ENCODE measurements at regions not wholly inside any gene's neighbourhood (a gene's known extent, or its start where the extent isn't known, plus 50 kb on each side); places are given as distances from the start of the nearest gene placed in this dataset.

DNA sequence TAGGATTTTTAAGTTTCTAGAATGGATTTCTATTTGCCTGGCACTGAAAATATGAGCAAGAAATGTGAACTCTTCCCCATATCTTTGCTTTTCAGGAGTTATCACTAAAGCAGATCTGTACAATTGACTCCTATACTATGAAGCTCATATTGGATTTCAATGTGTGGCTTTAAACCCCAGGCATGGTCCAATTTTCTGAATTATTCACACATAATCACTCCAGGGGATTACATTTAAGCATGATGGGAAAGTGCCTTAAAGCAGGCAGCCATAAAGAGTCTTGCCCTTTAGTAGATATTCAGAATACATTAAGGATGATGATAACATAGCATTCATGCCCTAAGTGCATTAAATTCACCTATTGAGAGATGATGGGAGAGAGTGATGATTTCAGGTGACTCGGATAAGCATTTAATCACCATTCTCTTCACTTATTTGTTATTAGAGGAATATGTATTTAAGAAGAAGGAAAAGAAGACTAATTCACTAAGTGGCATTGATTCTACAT lies 331.8 kb upstream of the ROBO1 start:
- DNase-seq: no peak
- H3K27ac ChIP-seq (ENCODE audit: low read length): no peak overlapping the region

DNA sequence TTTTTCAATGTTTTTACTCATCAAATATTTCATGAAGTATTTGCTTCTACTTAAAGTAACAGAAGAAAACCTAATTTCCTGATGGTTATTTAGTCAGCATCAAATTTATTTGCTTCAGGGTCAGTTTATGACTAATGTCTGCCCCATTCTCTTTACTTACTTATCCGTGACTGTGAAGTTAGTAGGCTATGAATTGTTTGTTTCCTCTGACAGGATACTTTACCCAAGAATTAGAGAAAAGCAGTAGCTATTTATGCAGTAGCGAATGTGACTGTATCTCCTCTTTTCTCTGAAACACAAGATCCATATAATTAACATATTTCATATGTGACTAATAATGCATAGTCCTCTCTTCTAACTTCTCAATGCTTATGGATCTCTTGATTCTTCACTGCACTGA lies 329.9 kb upstream of the ROBO1 start:
- ATAC-seq: no peak

More for the DNA sequence above, 331.8 kb upstream of the ROBO1 start:
- Histone ChIP-seq H3K9me3 (ENCODE audit: control insufficient read depth, low read length) (no peaks in the 10 kb centered on the region), H3K27me3 (ENCODE audit: control insufficient read depth, insufficient read depth) (no peaks in the 10 kb centered on the region), H3K4me3 (ENCODE audit: low read length) (no peak overlapping the region), H3K4me1 (ENCODE audit: control insufficient read depth, insufficient read depth, low read length) (no peaks in the 10 kb centered on the region)
- ATAC-seq: no peak
- intact Hi-C loops (cut with DNase I): no loop called here
- WGBS: 95% methylated on average over 1 of the region's 1 CpG

DNA sequence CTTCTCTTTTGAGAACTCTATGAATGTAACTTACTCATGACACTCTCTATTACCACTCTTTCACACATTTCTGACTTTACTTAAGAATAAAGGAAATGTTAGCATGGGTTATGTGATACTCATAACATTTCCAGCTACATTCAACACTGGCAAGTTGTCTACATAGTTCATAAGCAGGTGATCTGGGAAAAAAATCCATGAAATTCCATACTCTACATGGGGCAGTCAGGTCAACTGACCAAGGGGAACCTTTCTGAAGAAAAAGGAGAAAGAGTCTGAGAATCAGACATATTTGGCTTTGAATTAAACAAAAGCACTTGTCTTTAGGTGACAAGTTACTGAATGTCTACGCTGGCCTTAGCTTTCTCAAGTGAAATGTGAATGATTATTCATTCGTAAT lies 329.1 kb upstream of the ROBO1 start:
- no peaks in the 10 kb centered on the region for H3K4me1 ChIP-seq (ENCODE audit: control insufficient read depth, insufficient read depth, low read length)
- ATAC-seq: no peak
- no peak overlapping the region for H3K27ac ChIP-seq (ENCODE audit: low read length)
- H3K4me3 ChIP-seq (ENCODE audit: low read length): no peak overlapping the region
- 81% methylated on average over 2 of the region's 2 CpGs for WGBS
- intact Hi-C loops (cut with DNase I): no loop called here
- no peaks in the 10 kb centered on the region for H3K9me3 ChIP-seq (ENCODE audit: control insufficient read depth, low read length)
- no peaks in the 10 kb centered on the region for H3K27me3 ChIP-seq (ENCODE audit: control insufficient read depth, insufficient read depth)
- no peak for DNase-seq

More for the DNA sequence above, 329.9 kb upstream of the ROBO1 start:
- DNase-seq: no peak
- intact Hi-C loops (cut with DNase I): no loop called here
- 80% methylated on average over 2 of the region's 2 CpGs for WGBS
- Histone ChIP-seq H3K9me3 (ENCODE audit: control insufficient read depth, low read length) (no peaks in the 10 kb centered on the region), H3K4me1 (ENCODE audit: control insufficient read depth, insufficient read depth, low read length) (no peaks in the 10 kb centered on the region), H3K27me3 (ENCODE audit: control insufficient read depth, insufficient read depth) (no peaks in the 10 kb centered on the region), H3K27ac (ENCODE audit: low read length) (no peak overlapping the region), H3K4me3 (ENCODE audit: low read length) (no peak overlapping the region)

DNA sequence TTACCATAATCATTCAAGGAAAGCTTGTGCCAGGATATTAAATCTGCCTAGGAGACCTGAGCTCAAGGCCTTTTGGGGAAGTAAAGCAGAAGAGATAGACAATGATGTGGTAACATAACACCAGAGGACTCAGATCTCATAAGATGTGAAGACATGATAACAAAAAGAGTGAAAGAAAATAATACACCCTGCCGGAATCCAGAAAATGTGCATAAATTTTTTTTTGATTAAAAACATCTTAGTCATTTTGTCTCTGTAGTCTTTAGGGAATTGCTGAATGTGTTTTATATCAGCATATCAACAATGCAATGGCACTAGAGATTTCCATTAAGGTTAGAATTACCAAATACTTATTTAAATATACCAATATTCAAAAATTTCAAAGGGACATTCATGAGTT lies 326.8 kb upstream of the ROBO1 start:
- ATAC-seq (no peak), DNase-seq (no peak)
- Histone ChIP-seq H3K27ac (ENCODE audit: low read length) (no peak overlapping the region), H3K9me3 (ENCODE audit: control insufficient read depth, low read length) (no peaks in the 10 kb centered on the region), H3K4me3 (ENCODE audit: low read length) (no peak overlapping the region), H3K4me1 (ENCODE audit: control insufficient read depth, insufficient read depth, low read length) (no peaks in the 10 kb centered on the region), H3K27me3 (ENCODE audit: control insufficient read depth, insufficient read depth) (no peaks in the 10 kb centered on the region)
- WGBS: 77% methylated on average over 1 of the region's 1 CpG
- intact Hi-C loops (cut with DNase I): no loop called here

DNA sequence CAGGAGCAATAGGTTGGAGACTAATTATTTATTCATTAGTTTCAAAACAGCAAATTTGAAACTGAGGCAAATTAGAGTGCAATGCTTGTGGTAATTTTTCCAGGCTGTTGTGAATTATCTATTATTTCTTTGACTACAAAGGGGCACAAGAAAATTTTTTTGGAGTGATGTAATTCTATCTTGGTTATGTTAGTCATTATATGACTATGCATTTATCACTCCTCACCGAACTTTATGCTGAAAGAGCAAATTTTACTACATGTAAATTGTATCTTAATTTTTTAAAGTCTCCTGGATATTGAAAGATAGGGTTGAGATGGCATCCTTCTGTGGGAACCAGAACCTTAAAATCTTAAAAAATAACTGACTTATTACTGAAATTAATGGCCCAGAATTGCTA lies 320.0 kb upstream of the ROBO1 start:
- Histone ChIP-seq H3K27ac (ENCODE audit: low read length) (no peak overlapping the region), H3K4me1 (ENCODE audit: control insufficient read depth, insufficient read depth, low read length) (no peaks in the 10 kb centered on the region), H3K27me3 (ENCODE audit: control insufficient read depth, insufficient read depth) (no peaks in the 10 kb centered on the region), H3K4me3 (ENCODE audit: low read length) (no peak overlapping the region), H3K9me3 (ENCODE audit: control insufficient read depth, low read length) (no peaks in the 10 kb centered on the region)
- 22% methylated on average over 1 of the region's 1 CpG for WGBS
- no peak for ATAC-seq
- intact Hi-C loops (cut with DNase I): no loop called here
- DNase-seq: no peak

DNA sequence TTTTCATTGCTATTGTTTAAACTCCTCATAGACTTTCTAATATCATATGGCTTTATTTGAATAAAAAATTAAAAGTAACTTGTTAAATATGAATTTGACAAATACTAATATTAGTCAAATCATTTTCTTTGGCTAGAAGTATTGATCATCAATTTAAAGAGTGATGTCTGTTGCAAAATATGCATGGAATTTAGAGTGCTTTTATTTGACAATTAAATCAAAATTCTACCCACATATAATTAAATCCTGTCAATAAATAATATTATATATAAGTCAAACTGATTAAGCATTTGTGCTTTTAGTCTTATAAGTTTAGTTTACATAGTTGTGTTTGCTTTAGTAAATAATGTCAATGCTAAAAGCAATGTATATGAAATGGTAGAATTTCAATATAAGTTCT lies 318.6 kb upstream of the ROBO1 start:
- intact Hi-C loops (cut with DNase I): no loop called here
- Histone ChIP-seq H3K27ac (ENCODE audit: low read length) (no peak overlapping the region), H3K27me3 (ENCODE audit: control insufficient read depth, insufficient read depth) (no peaks in the 10 kb centered on the region), H3K4me3 (ENCODE audit: low read length) (no peak overlapping the region), H3K9me3 (ENCODE audit: control insufficient read depth, low read length) (no peaks in the 10 kb centered on the region), H3K4me1 (ENCODE audit: control insufficient read depth, insufficient read depth, low read length) (no peaks in the 10 kb centered on the region)
- ATAC-seq (no peak), DNase-seq (no peak)

DNA sequence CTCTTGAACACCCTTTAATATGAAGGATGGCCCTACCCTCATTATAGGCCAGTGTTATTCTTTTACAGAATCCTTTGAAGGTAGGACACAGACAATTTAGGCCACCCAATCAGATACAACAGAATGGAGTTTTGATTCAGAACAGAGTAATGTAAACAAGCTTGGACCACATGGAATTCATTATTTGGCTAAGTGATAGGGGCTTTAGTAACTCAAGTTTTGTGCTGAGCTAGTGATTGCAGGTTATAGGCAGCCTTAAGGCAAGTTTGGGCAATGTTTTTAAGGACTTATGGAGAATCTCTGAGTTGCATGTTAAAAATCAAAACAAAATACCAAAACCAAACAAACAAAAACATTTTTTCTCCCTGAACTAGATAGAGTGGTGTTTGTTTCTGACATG lies 312.1 kb upstream of the ROBO1 start:
- ATAC-seq: no peak
- DNase-seq: no peak
- Histone ChIP-seq H3K4me3 (ENCODE audit: low read length) (no peak overlapping the region), H3K9me3 (ENCODE audit: control insufficient read depth, low read length) (no peaks in the 10 kb centered on the region), H3K27me3 (ENCODE audit: control insufficient read depth, insufficient read depth) (no peaks in the 10 kb centered on the region), H3K4me1 (ENCODE audit: control insufficient read depth, insufficient read depth, low read length) (no peaks in the 10 kb centered on the region), H3K27ac (ENCODE audit: low read length) (no peak overlapping the region)
- intact Hi-C loops (cut with DNase I): no loop called here

DNA sequence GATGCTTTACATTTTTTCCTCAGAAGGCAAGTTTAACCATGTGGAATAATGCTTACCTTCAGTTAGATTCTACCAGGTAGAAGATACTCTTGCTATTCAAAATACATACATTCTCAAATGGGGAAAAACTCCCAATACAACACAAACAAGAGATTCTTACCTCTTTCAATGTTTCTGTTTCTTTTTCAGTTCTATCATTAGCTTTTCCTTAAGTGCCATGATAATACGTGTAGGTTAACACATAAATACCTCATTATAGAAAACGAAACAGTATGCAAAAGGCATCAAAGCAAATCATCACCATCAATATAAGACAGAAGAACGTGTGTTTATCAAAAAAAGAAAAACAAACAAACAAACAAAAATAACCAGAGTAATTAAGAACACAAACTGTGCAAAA lies 300.7 kb upstream of the ROBO1 start:
- no peak overlapping the region for H3K27ac ChIP-seq (ENCODE audit: low read length)
- ATAC-seq (no peak), DNase-seq (no peak)
- no peak overlapping the region for H3K4me3 ChIP-seq (ENCODE audit: low read length)
- 52% methylated on average over 3 of the region's 3 CpGs for WGBS
- no peaks in the 10 kb centered on the region for H3K27me3 ChIP-seq (ENCODE audit: control insufficient read depth, insufficient read depth)
- intact Hi-C loops (cut with DNase I): loop anchor here in 1 of 4 donors (5.0 kb wide), 1 partner anchor 256 kb away; no protein-coding TSS in a partner anchor
- H3K9me3 ChIP-seq (ENCODE audit: control insufficient read depth, low read length): no peaks in the 10 kb centered on the region
- no peaks in the 10 kb centered on the region for H3K4me1 ChIP-seq (ENCODE audit: control insufficient read depth, insufficient read depth, low read length)

DNA sequence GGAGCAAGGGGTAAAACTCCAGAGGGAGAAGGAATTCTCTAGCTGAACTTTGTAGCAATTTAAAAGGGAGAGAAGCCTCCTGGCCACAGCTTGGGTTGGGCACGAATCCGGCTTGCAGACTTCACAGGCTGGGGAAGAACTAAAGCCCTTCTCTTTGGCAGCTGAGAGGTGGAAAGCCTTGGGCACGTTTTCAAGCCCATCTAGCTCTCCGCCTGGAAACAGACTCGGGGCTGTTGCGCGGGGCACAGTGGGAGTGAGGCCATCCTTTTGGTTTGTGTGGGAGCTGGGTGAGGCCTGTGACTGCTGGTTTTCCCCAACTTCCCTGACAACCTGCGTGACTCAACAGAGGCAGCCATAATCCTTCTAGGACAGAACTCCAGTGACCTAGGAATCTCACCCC lies 295.7 kb upstream of the ROBO1 start:
- Histone ChIP-seq H3K4me1 (ENCODE audit: control insufficient read depth, insufficient read depth, low read length) (no peaks in the 10 kb centered on the region), H3K27ac (ENCODE audit: low read length) (no peak overlapping the region), H3K9me3 (ENCODE audit: control insufficient read depth, low read length) (no peaks in the 10 kb centered on the region), H3K27me3 (ENCODE audit: control insufficient read depth, insufficient read depth) (no peaks in the 10 kb centered on the region), H3K4me3 (ENCODE audit: low read length) (no peak overlapping the region)
- ATAC-seq (no peak), DNase-seq (no peak)
- intact Hi-C loops (cut with DNase I): no loop called here
- 90% methylated on average over 8 of the region's 8 CpGs for WGBS

DNA sequence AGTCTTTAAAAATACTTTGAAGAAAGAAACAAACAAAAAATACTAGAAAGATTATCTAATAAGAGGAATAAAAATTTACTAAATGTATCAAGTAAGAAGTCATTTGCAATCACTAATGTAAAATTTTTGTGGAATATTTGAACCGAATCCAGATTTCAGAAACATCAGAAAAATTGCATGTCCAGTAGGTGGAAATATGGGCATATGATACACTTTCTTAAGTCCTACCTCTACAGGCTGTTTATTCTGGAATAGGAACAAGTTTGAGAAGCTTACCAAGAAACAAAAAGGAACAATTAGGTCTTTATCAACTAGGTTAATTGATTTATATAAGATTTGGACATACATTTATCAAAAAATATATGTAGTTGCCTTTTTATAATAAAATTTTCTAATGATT lies 292.9 kb upstream of the ROBO1 start:
- intact Hi-C loops (cut with DNase I): no loop called here
- Histone ChIP-seq H3K9me3 (ENCODE audit: control insufficient read depth, low read length) (no peaks in the 10 kb centered on the region), H3K4me3 (ENCODE audit: low read length) (no peak overlapping the region), H3K27me3 (ENCODE audit: control insufficient read depth, insufficient read depth) (no peaks in the 10 kb centered on the region), H3K4me1 (ENCODE audit: control insufficient read depth, insufficient read depth, low read length) (no peaks in the 10 kb centered on the region), H3K27ac (ENCODE audit: low read length) (no peak overlapping the region)
- ATAC-seq (no peak), DNase-seq (no peak)
- WGBS: 76% methylated on average over 1 of the region's 1 CpG

DNA sequence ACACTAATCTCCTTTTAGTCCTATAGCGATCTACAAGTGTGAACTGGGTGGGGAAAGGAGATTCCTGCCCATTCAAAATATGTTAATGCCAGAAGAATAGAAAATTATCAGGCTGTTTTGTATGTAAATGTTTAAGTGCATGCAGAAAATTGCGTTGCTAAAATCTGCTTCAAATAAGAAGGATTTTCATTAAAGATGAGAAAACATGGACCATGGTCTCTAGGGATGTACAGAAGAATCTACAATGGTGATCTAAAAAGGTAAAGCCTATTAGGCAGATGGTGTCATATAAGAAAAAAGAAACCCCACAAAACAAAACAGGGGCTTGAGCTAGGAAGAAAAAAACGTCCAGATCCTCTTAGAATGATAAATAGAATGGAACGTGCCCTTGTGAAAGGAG lies 287.5 kb upstream of the ROBO1 start:
- Histone ChIP-seq H3K27ac (ENCODE audit: low read length) (no peak overlapping the region), H3K9me3 (ENCODE audit: control insufficient read depth, low read length) (no peaks in the 10 kb centered on the region), H3K27me3 (ENCODE audit: control insufficient read depth, insufficient read depth) (no peaks in the 10 kb centered on the region), H3K4me1 (ENCODE audit: control insufficient read depth, insufficient read depth, low read length) (no peaks in the 10 kb centered on the region), H3K4me3 (ENCODE audit: low read length) (no peak overlapping the region)
- 59% methylated on average over 4 of the region's 4 CpGs for WGBS
- ATAC-seq: no peak
- no peak for DNase-seq
- intact Hi-C loops (cut with DNase I): no loop called here

DNA sequence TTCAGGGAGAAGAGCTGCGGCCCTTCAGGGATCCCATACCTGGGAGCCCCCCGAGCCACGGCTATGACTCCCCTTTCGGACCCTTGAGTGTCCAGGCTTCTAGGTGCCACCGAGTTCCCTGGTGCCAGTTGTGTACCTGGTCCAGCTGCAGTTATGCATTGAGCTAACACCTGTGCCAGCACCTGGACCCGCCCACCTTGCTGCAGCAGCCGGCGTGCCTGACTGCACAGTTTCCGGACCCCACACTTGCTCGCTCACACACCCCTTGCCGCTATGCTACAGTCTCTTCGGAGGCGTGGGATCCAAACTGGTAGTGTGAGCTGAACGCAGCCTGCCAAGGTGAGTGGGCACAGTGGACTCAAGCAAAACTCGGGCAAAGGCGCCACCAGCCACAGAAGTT lies 284.5 kb upstream of the ROBO1 start:
- Histone ChIP-seq H3K4me3 (ENCODE audit: low read length) (no peak overlapping the region), H3K9me3 (ENCODE audit: control insufficient read depth, low read length) (no peaks in the 10 kb centered on the region), H3K27me3 (ENCODE audit: control insufficient read depth, insufficient read depth) (no peaks in the 10 kb centered on the region), H3K27ac (ENCODE audit: low read length) (no peak overlapping the region), H3K4me1 (ENCODE audit: control insufficient read depth, insufficient read depth, low read length) (no peaks in the 10 kb centered on the region)
- ATAC-seq: no peak
- intact Hi-C loops (cut with DNase I): no loop called here
- 93% methylated on average over 16 of the region's 16 CpGs for WGBS
- peak in 2 of 3 donors; percentile 31 to 36 for DNase-seq

Data from right cardiac atrium (tissue), 5 donors.